Right cardiac atrium (tissue), 5 donors: ENCODE measurements at regions not wholly inside any gene's neighbourhood (a gene's known extent, or its start where the extent isn't known, plus 50 kb on each side); places are given as distances from the start of the nearest gene placed in this dataset.

Source experiments
- ATAC-seq, 2 donors: fragments of 200-7000 bp; cut with Tn5 transposase; one replicate each; pipeline versions ENCODE4 v1.8.0 to v1.9.1; 2020; ENCODE audit warnings: moderate library complexity in 2 of 2, mild to moderate bottlenecking in 1 of 2
- DNase-seq, 3 donors: peaks; one replicate each; pipeline ENCODE4 v3.0.0-alpha.2; 2020
- H3K27ac ChIP-seq: one replicate; pipeline ENCODE4 v1.5.1; 2013; ENCODE audit warnings: mild to moderate bottlenecking, low read length, control low read depth, moderate library complexity
- H3K27me3 ChIP-seq: one replicate; pipeline ENCODE4 v1.6.1; 2013; ENCODE audit not compliant: control insufficient read depth, insufficient read depth
- H3K4me1 ChIP-seq: one replicate; pipeline ENCODE4 v1.6.1; 2013; ENCODE audit warnings: low read length; ENCODE audit not compliant: control insufficient read depth, insufficient read depth
- H3K4me3 ChIP-seq: one replicate; pipeline ENCODE4 v1.5.1; 2013; ENCODE audit warnings: low read length, control low read depth
- H3K9me3 ChIP-seq: one replicate; pipeline ENCODE4 v1.6.1; 2013; ENCODE audit warnings: low read length; ENCODE audit not compliant: control insufficient read depth
- WGBS: extraction: QIAGEN DNeasy Blood & Tissue Kit; methylation state at CpG from one replicate; pipeline ENCODE4 v1.1.7; 2013; 5-methylcytosine and 5-hydroxymethylcytosine counted together
- intact Hi-C, 4 donors: fragments of 100-400 bp; cut with DNase I; formaldehyde crosslinking; loops; one replicate each; pipeline versions ENCODE4 v1.11.0 to v1.14.0; 2022 to 2023
- donor health status: healthy with polysubstance abuse.
- donor health status: DM: no; HTN: yes; CAD: no.
- donor health status: DM: no; HTN: no; CAD: no.
- donor health status: DM: no; HTN: yes; CAD: no; lungs with severe emphysema.
- donor health status: DM: yes; HTN: yes; CAD: no.

DNA sequence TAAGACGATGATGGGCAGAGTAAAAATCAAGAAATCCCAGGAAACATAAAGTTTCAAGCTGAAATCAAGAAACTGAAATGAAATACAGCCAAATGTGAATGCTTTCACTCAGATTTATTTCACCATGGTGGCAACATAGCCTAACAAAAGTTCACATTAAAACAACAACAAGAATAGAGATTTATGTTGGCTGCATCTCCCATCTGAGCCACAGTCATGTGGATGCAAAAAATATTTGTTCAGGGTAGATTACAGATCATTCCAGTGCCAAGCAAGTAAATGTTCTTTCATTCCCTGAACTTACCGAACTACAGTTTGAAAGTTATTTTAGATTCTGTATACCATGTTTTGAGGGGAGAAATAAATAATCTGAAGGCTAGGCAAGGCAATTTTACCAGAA lies 159.9 kb upstream of the TMTC1 start:
- Histone ChIP-seq H3K9me3 (no peaks in the 10 kb centered on the region), H3K27ac (no peak overlapping the region), H3K27me3 (no peaks in the 10 kb centered on the region), H3K4me1 (no peaks in the 10 kb centered on the region), H3K4me3 (no peak overlapping the region)
- DNase-seq (no peak), ATAC-seq (no peak)
- WGBS: 47% methylated on average over 2 of the region's 2 CpGs
- intact Hi-C loops: no loop called here

DNA sequence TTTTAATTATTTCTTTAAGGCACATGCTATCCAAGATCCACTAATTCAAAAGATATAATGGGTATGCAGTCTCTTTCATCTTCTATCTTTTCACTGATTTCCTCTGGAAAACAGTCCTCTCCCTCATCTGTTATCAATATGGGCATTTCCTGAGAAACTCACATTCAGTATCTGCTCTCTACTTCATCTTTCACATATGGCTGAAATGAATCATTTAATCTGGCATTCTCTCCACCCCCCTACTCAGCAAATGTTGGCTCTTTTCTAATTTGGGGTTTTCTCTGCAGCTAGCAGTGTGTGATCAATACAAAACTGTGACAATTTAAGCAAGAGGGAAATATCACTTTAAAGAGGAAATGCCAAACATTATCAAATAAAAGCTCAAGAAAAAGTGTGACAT lies 157.1 kb upstream of the TMTC1 start:
- ATAC-seq: no peak
- H3K27ac ChIP-seq: no peak overlapping the region
- H3K27me3 ChIP-seq: no peaks in the 10 kb centered on the region
- no peaks in the 10 kb centered on the region for H3K4me1 ChIP-seq
- no peaks in the 10 kb centered on the region for H3K9me3 ChIP-seq
- no peak overlapping the region for H3K4me3 ChIP-seq
- DNase-seq: no peak
- intact Hi-C loops: no loop called here

DNA sequence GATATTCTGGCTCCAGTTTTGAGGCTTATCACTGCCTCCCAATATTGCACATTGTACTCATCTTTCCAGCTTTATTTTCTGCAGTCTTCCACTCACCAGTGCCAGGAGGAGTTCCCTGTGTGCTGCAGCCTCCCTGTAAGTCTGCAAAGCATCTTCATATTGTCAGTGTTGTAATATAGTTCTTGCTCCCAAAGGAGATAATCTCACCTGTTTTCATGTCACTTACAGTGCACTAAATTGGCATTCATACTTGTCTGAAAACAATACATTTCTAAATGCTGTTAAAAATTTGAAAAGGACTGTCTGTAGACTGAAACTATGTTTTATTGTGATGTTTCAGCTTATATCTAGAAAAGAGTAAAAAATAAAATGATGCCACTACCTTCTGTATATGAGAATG lies 146.8 kb upstream of the TMTC1 start:
- H3K27ac ChIP-seq: no peak overlapping the region
- ATAC-seq (no peak), DNase-seq (no peak)
- H3K9me3 ChIP-seq: no peaks in the 10 kb centered on the region
- no peak overlapping the region for H3K4me3 ChIP-seq
- intact Hi-C loops: no loop called here
- no peaks in the 10 kb centered on the region for H3K4me1 ChIP-seq
- no peaks in the 10 kb centered on the region for H3K27me3 ChIP-seq

DNA sequence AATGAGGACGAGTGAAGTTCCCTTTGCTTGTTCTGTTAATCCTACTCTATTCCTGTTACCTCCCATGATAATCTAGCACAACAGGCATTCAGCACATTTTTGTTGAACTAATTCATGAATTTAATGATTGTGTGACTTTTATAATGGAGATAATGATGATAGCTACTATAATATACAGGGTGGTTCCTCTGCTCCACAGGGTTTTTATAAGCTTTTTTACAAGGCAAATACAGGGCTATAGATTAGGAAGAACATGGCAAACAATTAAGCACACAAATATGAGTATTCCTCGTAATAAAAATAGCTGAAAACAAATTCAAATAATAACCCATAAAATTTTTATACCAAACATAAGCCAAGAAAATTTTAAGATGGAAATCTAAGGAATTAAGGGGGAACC lies 145.6 kb upstream of the TMTC1 start:
- ATAC-seq (no peak), DNase-seq (no peak)
- no peak overlapping the region for H3K4me3 ChIP-seq
- no peaks in the 10 kb centered on the region for H3K4me1 ChIP-seq
- no peaks in the 10 kb centered on the region for H3K27me3 ChIP-seq
- no peaks in the 10 kb centered on the region for H3K9me3 ChIP-seq
- H3K27ac ChIP-seq: no peak overlapping the region
- WGBS: 76% methylated on average over 2 of the region's 2 CpGs
- intact Hi-C loops: no loop called here

DNA sequence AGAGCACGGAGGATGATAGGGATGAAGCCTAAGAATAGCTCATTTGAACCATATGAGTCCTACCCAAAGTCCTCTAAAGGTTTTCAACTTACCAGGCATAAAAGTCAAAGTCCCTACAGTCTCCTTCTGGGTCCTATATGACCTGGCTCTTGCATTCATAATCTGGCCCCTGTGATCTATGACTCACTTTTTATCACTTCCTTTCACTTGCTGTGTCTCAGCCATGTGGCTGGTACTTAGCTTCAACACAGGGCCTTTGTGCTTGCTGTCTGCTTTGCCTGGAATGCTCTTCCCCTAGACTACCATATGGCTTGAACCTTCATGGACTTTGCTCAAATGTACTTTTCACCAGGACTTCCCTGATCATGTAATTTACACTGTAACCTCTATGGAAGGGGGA lies 137.6 kb upstream of the TMTC1 start:
- H3K27me3 ChIP-seq: no peaks in the 10 kb centered on the region
- H3K4me1 ChIP-seq: no peaks in the 10 kb centered on the region
- intact Hi-C loops: no loop called here
- ATAC-seq (peak in 1 of 2 donors; percentile 33), DNase-seq (no peak)
- H3K4me3 ChIP-seq: no peak overlapping the region
- no peak overlapping the region for H3K27ac ChIP-seq
- WGBS: 13% methylated on average over 1 of the region's 1 CpG
- H3K9me3 ChIP-seq: peaks cover 2% of the 10 kb centered on the region

DNA sequence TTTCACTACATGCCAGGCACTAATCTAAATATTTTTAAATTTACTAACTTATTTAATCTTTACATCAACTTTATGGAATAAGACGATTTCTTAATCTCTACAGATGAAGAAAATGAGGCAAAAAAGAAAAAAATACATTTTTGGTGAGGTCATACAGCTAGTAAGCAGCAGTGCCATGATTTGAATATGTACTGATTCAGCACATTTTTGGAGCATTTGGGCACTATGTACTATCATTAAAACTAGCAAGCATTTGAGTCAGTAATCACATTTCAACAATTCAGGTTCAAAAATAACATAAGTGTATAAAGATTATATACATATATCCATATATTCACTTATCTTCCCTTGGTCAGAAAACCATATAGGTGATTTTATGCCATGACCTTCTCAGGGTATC lies 124.4 kb upstream of the TMTC1 start:
- H3K4me3 ChIP-seq: no peak overlapping the region
- H3K4me1 ChIP-seq: no peaks in the 10 kb centered on the region
- intact Hi-C loops: no loop called here
- no peak for DNase-seq
- no peak overlapping the region for H3K27ac ChIP-seq
- no peak for ATAC-seq
- no peaks in the 10 kb centered on the region for H3K27me3 ChIP-seq
- no peaks in the 10 kb centered on the region for H3K9me3 ChIP-seq
- 36% methylated on average over 1 of the region's 1 CpG for WGBS

DNA sequence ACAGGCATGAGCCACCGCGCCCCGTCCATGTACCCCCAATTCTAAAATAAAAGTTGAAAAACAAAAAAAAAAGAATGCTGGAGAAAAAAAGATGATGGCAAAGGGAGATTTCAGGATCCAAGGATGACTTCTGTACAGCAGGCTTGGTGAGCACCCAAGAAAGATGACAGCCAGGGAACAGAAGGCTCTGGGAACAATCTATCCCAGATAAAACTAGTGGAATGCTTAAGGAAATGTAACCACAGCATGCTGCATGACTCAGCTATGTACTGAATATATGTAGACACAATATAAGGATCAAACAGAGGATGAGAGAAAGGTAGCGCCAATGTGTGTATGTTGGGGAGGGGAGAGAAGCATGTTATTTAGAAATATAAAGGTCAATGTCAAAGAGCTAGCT lies 123.7 kb upstream of the TMTC1 start:
- ATAC-seq: no peak
- no peak overlapping the region for H3K4me3 ChIP-seq
- DNase-seq: no peak
- H3K27me3 ChIP-seq: no peaks in the 10 kb centered on the region
- WGBS: 97% methylated on average over 4 of the region's 4 CpGs
- H3K9me3 ChIP-seq: no peaks in the 10 kb centered on the region
- intact Hi-C loops: no loop called here
- no peaks in the 10 kb centered on the region for H3K4me1 ChIP-seq
- no peak overlapping the region for H3K27ac ChIP-seq

DNA sequence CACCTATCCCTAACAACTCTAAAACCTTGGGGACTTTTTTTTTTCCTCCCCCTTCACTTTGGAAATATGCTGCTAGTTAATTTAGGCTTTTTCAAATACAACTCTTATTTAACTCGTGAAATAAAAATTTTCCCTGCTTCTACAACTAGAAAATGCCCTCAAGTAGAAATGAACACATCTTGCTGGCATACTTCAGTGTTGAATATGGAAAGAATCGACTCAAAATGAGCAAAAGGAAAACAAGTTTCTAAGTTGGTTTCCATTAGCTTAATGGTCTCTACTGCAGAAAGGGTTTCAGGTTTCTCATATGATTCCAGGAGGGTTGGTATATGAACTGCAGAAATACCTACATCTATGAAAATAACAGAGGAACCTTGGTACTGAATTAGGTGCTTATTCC lies 118.3 kb upstream of the TMTC1 start:
- Histone ChIP-seq H3K27ac (no peak overlapping the region), H3K4me1 (no peaks in the 10 kb centered on the region), H3K27me3 (no peaks in the 10 kb centered on the region), H3K9me3 (no peaks in the 10 kb centered on the region), H3K4me3 (no peak overlapping the region)
- WGBS: 55% methylated on average over 2 of the region's 2 CpGs
- intact Hi-C loops: no loop called here
- ATAC-seq (no peak), DNase-seq (no peak)

DNA sequence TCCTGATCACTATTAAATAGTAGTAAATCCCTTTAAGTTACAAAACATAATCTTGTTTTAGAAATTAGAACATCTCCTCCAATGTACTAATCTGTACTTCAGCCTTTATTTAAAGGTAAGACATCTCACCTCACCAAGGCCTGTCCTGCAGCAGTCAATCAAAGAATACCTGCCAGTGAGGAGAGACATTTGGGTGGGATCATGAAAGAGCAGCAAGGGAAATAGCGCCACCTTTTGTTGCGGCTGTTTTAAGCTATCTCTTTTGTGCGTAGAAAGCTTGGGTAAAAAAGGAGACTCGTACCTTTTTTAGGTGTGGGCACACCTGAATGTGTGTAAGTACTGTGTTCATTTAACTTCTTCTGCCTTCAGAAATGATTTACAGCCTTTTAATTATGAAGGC lies 117.8 kb upstream of the TMTC1 start:
- no peak overlapping the region for H3K4me3 ChIP-seq
- H3K27me3 ChIP-seq: no peaks in the 10 kb centered on the region
- no peaks in the 10 kb centered on the region for H3K9me3 ChIP-seq
- intact Hi-C loops: no loop called here
- 67% methylated on average over 4 of the region's 4 CpGs for WGBS
- ATAC-seq: no peak
- no peak overlapping the region for H3K27ac ChIP-seq
- H3K4me1 ChIP-seq: no peaks in the 10 kb centered on the region
- DNase-seq: no peak

DNA sequence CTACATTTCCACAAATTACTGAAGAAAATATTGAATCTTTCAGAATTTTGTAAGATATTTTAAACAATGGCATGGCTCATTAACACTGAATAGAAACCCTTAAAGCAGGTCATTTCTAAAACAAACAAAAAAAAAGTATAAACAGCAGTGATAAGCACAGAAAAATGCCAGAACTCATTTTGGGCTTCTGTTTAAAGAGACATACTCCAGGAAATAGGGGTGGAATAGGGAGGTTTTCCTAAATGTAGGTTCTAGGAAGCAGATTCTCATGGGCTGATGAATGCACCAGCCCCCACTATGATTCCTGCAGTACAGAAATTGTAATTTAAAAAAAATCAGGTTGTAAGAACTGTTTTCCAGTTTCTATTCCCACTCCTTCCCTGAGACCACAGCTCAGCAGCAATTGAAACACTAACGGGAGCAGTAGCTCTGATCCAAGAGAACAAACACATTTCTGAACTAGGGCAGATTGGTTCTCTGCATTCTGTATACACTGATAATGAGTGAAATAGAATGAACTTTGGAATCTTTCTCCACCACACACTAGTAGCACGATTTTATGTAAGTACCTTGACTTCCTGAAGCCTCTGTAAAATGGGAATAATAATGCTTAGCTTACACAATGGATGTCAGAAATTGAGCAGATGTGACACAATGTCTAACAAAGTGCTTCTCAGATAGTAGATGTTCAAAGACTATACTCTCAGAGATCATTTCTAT lies 115.6 kb upstream of the TMTC1 start:
- 66% methylated on average over 2 of the region's 2 CpGs for WGBS
- Histone ChIP-seq H3K27me3 (no peaks in the 10 kb centered on the region), H3K4me1 (no peaks in the 10 kb centered on the region), H3K27ac (no peak overlapping the region), H3K4me3 (no peak overlapping the region), H3K9me3 (no peaks in the 10 kb centered on the region)
- intact Hi-C loops: no loop called here
- ATAC-seq: no peak
- DNase-seq: no peak

DNA sequence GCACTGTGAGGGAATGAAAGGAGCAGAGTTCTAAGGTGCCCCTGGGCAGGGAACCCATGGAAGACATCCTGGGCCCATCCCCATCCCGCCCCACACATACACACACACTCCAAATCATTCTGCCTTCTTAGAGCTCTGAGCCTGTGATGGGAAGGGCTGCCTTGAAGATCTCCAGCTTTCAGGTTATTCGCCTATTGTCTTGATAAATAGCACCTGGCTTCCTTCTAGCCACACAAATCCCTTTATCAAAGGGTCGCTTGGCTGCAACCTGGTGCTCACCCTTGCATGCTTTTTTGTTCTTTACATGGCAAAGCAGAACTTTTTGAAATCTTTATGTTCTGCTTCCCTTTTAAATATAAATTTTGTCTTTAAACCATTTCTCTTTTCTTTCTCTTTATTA lies 112.2 kb upstream of the TMTC1 start:
- no peak for ATAC-seq
- H3K27ac ChIP-seq: no peak overlapping the region
- WGBS: 81% methylated on average over 3 of the region's 3 CpGs
- H3K4me3 ChIP-seq: no peak overlapping the region
- no peaks in the 10 kb centered on the region for H3K9me3 ChIP-seq
- peak in 1 of 3 donors; percentile 16 for DNase-seq
- H3K27me3 ChIP-seq: no peaks in the 10 kb centered on the region
- H3K4me1 ChIP-seq: no peaks in the 10 kb centered on the region
- intact Hi-C loops: no loop called here

DNA sequence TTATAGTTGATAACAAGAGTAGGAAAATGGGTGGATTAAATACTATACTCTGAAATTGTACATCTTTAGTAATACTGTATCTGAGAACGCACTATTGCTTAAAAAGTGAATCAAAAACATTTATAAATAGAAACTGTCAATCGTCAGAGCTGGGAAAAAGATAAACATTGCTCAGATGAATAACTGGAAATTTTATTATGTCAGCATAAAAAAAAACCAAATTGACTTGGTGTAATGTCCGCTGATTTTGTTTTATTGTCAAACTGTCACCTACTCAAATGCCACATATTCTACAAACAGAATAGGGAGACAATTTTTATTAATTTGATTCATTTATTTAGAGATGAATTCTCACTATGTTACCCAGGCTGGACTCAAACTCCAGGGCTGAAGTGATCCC lies 109.3 kb upstream of the TMTC1 start:
- no peak overlapping the region for H3K27ac ChIP-seq
- intact Hi-C loops: no loop called here
- no peaks in the 10 kb centered on the region for H3K4me1 ChIP-seq
- no peaks in the 10 kb centered on the region for H3K9me3 ChIP-seq
- H3K27me3 ChIP-seq: no peaks in the 10 kb centered on the region
- no peak overlapping the region for H3K4me3 ChIP-seq
- ATAC-seq (no peak), DNase-seq (no peak)
- 76% methylated on average over 3 of the region's 3 CpGs for WGBS
